HG02623 (cell line): ENCODE measurements at regions not wholly inside any gene's neighbourhood (a gene's known extent, or its start where the extent isn't known, plus 50 kb on each side); places are given as distances from the start of the nearest gene placed in this dataset.

ENCODE experiments used
- ATAC-seq: cut with Tn5 transposase; IDR thresholded peaks from one replicate; pipeline ENCODE4 v1.9.1; 2021; ENCODE audit warnings: moderate library complexity; ENCODE audit not compliant: unreplicated experiment

DNA sequence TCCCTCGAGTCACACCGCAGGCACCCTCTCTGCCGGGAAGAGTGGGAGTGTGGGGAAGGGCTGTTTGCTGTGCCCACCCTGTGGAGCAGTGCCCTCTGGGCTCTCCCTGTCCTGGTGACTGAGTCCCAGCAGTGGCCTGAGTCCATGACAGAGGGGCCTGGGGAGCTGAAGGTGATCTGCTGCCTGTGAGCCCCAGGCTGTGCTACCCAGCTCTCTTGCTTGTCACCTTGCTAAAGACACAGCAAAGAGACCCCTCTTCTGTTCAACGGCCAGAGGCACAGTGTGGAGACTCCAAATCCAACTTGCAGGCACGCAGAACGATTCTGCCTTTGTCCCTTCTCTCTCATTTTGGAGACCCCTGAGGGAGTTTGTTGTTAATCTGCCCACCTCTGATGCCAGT lies 232.6 kb downstream of the OPA1 start:
- ATAC-seq = no peak

DNA sequence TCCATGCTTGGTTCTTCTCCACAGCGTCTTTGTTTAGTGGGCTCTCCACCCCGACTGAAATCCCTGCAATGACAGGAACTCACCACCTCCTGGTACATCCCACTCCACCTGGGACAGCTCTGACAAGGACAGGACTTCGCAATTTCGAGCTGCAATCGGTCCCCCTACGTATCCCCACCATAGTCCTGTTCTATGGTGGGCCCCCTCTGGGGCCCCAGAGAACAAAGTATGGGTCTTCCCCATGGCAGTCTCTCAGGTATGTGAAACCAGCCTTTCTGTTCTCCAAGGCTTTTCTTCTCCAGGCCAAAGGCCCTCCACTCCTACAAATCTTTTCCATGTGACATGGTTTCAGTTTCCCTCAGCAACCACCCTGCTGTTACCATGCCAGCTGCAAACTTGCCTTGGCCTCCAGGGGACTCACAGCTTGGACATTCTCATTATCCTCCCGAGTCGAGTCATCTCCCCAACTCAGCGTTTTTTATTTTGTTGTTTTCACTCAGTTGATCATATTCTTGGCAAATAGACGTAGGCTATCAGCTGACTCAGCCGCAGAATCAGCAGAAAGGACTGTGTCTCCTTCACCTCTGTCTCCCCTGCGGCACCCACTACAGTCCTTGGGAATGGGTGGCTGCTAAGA lies 233.3 kb downstream of the OPA1 start:
- ATAC-seq = no peak

DNA sequence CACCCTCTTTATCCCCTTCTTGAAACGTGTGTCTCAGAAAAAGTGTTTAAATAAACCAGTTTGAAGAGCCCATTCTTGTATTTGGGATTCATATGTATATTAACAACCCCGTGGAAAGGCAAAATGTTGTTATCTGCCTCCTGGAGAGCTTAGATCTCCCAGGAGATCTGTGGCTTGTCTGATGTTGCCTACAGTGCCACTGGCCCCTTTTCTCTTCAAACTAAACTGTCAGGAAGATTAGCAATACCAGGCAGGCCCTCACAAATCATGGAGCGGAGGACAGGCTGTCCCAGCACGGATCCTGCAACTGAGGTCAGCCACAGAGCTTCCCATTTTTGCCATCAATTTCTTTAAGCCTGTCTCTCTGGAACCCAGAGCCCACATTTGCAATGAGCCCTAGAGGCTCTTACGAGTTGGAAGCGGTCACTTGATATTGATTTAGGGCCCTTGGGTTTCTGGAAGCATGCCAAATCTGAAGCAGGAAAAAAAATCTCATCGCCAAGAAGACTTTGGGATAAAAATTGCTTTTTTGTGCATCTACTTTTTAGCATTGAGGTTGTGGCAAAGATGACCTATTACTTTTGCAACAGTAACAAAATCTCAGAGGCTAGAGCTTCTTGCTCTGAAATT lies 234.1 kb downstream of the OPA1 start:
- no peak for ATAC-seq

DNA sequence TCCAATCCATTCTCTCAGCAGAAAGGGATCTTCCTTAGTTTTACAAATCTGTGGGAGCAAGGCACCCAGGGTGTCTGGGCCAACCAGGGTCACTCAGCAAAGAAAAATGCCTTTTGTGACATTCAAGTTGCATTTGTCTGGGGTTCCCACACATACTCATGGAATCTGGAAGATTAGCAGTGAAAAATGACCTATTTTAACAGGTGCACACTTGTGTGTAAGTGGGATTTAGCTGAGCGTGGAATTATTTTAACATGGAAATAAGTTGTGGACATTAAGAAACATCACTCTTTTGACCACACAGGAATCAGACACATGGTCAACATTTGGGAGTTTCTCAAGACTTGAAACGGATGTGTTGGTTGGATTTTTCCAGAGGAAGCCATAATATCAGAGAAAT lies 234.9 kb downstream of the OPA1 start:
- no peak for ATAC-seq

DNA sequence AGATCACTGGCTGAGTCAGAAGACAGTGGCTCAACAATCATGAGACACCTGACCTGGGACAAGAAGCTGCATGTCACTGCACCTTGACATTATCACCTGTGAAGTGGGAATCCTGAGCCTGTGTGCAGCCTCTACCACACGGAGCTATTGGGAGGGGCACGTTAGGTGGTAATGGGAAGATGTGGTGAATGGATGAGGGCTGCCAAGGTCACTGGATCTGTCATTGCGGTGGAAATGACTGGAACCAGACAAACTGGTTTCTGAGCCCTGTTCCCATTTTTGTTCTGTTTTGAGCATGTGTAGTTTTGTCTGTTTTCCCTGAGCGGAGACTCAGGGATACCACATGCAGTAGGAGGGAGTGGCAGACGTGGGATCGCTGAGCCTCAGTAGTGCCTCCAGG lies 235.5 kb downstream of the OPA1 start:
- no peak for ATAC-seq

DNA sequence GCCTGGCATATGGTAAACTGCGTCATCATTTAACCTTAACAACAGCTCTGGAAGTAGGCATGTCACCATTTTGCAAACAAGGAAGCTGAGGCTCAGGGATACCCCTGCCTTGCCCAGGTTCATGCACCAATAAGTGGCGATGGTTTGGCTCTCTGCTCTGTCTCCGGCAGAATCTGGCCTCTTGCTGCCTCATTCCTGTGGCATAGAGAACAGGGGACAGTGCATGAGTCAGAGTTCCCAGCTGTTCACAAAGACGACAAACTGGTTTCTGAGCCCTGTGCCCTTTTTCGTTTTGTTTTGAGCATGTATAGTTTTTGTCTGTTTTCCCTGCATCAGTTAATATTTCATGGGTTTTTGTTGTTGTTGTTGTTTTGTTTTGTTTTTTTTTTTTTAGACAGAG lies 236.8 kb downstream of the OPA1 start:
- ATAC-seq = no peak

DNA sequence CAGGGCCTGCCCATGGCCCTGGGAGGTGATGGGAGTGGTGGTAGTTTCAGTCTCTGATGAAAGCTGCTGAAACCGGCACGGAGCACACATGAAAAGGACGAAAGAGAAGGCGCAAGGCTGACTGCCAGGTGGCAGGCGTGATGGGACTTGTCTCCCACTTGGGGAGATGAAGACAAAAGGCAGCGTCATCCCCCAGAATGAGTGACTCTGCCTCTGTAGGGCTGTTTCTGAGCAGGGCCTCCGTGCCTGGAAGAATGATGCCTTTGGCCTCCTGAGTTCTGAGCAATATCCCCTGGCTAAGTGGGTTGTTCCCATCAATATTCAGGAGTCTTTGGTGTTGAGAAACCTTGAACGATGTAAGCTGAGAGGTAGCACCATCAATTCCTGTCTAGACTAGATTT lies 237.8 kb downstream of the OPA1 start:
- ATAC-seq = no peak

DNA sequence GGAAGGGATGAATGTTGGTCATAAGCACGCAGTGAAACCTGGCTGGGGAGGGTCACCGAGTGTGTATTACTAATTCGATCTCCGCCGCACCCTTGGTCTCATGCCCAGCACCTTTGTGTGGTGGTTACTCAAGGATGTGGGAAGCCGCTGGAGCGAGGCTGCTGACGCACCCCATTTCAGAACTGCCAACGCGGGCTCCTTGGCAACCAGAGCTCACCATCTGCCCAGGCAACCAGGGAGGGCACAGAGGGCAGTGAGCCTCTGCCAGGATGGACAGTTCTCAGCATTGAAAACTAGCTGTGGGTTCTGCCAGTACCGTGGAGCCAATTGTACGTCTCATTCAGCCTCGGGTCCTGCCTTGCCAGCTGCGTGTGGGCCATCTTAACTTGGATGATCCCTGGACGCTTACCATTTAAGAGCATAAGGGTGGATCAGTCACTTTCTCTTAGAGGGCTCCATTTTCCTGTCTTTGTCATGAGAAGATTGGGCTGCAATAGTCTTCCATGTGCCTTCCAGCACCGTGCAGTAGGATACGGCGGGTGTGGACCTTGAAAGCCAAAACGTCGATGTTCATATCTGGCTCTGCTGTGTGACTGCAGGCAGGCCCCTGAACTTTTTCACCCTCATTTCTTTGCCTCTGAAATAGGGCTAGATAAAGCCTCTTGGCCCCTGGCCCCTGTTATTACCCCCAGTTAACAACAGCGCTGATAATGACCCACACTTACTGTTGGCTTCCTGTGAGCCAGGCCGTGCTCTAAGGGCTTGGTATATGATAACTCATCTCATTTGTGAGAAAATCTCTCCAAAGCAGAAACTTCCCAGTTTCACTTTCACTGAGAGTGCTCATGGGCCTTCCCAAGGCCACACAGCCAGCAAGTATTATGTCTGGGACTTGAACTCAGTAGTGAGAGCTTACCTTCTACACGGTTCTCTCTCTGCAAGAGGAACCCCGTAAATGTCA lies 238.8 kb downstream of the OPA1 start:
- peak; percentile 77 for ATAC-seq

DNA sequence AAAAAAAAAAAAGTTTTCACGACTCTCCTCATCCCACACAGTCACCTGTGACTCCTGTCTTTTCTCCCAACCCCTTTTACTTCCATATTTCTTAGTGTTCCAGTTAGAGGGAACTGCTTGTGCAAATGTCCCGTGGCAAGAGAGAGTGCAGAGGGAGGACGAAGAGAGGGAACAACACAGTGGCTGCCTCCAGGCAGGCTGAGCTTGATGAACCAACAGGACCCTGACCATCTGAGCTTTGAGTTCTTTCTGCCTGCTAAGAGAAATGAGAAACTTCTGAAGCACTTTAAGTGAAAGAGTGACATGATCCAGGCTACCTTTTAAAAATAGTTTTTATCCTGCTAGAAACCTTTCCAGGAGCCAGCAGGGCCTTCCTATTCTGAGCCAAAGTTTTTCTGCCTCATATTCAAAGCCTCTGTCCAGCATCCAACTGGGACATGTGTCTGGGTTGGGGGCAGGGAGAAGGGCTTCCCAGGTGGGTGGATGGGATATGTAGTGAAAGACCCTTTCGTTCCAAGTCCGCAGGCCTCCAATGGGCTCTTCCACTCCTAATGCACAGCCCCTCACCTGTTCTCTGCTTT lies 239.9 kb downstream of the OPA1 start:
- no peak for ATAC-seq

DNA sequence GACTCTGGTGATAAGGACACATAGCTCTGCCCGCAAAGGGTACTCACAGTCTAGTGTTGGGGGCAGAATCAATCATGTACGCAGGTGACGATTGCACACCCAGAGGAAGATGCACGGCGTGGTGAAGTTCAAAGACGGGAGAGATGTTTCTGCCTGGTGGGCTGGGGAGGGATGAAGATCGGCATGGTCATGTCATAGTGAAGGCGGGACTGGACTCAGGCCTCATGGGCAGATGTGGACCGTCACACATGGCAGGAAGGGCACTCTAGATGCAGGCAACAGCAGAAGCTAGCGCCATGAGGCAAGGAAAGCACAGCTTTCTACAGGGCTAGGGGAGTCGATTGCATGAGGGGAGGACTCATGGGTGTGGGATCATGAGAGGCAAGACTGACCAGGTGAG lies 240.6 kb downstream of the OPA1 start:
- no peak for ATAC-seq

DNA sequence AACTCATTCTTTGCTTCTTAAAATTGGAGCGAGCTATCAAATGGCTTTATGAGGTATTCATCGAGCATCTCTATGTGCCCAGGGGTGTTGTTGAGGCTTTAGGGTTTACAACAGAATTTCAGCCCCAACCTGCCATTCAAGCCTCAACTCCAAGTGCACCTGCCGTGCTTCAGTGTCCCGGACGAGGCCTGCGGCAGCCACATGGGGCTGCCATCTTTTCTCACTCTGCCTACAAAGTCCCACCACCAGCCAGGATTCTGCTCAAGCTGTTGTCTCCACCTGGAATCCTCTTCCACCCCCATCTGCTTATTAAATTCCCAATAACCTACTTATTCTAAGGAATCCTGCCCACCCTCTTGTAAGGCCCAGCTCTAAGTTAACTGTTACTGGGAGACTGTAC lies 242.4 kb downstream of the OPA1 start:
- no peak for ATAC-seq

DNA sequence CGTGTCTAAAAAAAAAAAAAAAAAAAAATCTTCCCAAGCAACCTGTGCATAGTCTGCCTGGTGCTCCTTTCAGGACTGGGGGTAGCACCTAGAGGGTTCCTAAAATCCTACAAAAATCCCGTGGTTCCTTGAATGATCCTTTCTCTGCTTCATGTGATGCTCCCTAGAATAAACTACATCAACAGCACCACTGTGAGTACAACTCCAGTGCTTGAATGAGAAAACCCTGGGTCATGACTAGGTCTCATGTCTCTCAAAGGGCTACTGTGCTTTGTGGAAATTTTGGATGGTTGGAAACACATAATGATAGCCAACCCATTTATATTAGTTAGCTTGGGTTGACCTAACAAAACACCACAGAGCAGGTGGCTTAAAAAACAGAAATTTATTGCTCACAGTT lies 243.5 kb downstream of the OPA1 start:
- no peak for ATAC-seq

DNA sequence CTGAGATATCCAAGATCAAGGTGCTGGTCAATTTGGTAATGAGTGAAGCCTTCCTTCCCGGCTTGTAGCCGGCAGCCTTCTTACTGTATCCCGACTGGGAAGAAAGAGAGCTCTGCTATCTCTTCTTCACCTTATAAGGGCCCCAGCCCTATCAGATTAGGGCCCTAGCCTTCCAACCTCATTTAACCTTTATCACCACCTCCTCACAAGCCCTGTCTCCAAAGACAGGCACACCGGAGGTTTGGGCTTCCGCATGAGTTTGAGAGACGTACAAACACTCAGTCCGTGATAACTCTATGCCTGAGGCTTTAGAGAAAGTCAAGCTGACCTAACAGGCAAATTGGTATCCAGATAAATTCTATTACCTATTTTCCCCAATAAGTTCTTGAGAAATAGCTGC lies 243.9 kb downstream of the OPA1 start:
- ATAC-seq = no peak

DNA sequence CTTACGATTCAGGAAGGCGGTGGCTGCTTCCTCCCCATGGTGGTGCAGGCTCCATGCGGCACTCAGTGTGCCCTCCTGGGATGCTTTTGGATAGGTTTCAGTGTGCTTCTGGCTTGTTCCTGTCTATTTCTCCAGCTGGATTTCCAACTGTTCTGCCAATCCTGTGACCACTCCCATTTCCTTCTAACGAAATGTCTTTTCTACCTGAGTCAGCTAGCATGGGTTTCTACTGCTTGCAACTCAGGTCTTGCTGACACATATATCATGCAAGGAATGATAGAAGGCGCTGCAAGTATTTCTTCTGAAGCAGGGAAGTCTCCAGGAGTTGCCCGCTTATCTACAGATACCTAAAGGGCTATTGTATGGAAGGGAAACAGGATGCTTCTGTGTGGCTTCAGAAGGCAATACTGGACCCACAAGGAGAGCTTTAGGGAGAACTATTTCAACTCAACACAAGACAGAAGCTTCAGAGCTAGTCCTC lies 244.4 kb downstream of the OPA1 start:
- ATAC-seq = no peak

DNA sequence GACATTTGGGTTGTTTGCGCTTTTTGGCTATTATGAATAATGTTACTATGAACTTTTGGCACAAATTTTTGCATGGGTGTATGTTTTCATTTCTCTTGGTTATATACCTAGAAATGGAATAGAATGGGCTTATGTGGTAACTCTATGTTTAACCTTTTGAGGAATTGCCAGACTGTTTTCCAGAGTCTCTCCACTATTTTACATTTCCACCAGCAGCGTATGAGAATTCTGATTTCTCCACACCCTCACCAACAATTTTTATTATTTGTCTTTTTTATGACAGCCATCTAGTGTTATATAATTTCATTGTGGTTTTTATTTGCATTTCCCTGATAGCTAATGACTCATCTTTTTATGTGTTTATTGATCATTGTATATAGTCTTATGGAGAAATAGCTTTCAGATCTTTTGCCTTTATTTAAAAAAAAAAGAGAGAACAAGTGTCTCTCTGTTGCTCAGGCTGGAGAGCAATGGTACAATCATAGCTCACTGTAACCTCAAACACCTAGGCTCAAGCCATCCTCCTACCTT lies 247.2 kb downstream of the OPA1 start:
- no peak for ATAC-seq

DNA sequence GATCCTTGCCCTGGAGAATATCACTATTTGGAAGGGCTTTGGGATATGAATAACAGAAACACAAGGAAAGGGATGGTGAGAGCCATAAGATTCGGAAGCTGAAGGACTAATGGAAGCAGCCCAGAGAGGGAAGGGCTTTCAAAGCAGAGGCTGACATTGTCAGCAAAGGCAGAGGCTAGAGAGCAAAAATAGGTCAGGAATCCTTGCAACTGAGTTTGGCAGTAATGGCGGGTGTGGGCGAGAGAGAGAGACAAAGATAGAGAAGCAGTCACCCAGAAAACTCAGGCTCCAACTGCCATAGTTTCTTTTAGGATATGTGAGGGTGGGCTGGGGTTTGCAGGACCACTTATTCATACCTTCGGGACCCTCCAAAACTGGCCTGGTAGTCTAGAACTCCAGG lies 248.6 kb downstream of the OPA1 start:
- no peak for ATAC-seq

DNA sequence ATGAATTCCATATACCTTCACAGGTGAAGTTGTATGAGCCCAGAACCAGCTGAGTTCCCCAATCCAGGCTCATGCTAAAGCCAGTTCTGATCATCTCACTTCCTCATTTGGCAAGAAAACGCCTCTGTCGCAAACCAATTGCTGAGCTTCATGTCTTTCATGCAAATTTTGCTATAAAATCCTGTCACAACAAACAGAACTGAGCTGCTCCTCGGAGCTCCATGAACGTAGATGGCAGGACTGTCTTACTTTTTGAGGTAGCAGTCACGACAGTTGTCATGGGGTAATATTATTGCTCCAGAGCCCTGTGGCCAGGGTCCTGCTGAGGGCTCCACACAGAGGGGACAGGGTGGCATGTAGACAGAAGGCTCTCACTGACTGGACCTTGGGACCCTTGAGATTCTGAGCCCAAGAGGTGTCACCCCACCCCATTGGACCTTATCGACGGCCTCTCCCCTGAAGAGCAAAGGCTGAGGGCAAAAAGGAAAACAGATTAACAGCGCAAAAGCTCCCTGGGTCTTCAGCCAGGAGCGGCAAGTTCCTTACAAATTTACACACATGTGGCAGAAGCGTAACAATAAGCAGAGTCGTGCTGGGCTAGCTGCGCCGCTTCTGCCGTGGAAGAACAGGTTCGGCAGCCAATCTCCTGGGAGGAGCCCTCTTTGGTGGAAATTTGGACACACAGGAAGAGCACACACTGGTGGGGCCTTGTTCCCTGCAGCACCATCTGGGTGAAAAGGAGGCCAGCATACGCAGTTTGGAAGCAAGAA lies 249.2 kb downstream of the OPA1 start:
- ATAC-seq = peak; percentile 72

DNA sequence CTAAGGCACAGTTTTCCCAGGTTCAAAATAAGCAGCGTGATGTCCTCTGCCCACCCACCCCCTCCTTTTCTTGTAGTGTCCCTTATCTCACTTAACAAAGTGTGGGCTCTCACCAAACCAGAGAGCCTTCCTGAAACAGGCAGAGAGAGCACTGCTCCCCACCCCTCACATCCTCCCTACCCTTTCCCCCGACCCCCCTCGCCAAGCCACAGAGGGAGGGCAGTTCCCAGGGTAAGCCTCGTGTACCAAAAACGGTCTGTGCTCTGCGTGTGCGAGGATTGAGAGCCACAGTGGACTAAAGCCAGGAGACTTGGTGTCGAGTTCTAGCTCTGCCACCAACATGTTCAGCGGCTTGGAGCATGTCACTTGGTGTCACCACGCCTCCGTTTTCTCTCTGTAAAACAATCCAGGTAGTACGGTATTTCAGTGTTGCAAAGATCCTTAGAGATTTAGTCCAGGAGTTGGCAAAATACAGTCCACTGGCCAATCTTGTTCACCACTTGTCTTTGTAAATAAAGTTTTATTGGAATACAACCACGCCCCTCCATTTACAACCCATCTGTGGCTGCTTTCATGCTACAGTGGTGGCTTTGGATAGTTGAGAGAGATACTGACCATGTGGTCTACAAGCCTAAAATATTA lies 249.9 kb downstream of the OPA1 start:
- no peak for ATAC-seq

DNA sequence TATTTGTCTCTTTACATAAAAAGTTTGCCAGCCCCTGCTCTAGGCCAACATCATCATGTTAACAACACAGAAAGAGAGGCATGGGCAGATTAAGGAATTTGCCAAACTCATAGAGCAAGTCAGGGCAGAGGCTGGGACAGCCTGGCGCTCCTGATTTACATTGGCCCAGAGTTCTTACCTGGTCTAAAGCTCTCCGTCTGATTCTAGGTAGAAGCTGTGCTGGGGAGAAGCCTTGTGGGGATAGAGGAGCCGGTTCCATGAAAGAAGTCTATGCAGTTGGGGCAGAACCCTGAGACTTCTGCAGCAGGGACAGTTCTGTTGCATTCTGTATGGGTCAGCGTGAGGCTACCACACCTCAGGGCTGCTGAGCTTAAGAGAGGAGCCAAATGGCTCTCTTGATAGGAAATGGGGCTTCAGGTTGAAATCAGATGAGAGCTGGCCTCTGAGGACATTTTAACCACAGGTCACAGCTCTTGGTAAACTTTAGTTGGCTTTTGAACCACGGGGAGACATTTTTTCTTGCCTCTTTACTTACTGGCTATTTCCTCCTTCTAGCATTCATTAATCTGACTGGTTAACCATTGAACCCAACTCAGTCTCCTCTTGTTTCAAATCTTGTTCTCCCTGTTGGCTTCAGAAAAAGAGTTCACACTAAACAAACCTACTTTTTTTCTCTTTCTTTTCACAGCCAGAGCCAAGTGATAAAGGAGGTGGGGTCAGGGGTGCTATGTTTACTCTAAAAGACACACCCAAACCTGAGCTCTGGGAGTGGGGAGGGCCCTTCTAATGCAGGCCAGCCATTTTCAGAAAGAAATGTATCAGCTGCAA lies 250.7 kb downstream of the OPA1 start:
- ATAC-seq = no peak
